GM18517 (cell line): ENCODE measurements at regions not wholly inside any gene's neighbourhood (a gene's known extent, or its start where the extent isn't known, plus 50 kb on each side); places are given as distances from the start of the nearest gene placed in this dataset.
"Not testable (repeated sequence)": the region's sequence is repeated elsewhere in the genome, so short reads cannot be mapped to it uniquely, and the experiment has no call there.

Source experiments
- ATAC-seq: cut with Tn5 transposase; IDR thresholded peaks from one replicate; pipeline ENCODE4 v1.9.1; 2021; ENCODE audit warnings: mild to moderate bottlenecking, moderate library complexity; ENCODE audit not compliant: unreplicated experiment

- no peak for ATAC-seq
Observed at GRCh38 chr11:36779791-36780190, 181.8 kb upstream of the RAG2 start.

- ATAC-seq = no peak
Observed at GRCh38 chr11:36777311-36777710, 179.3 kb upstream of the RAG2 start.

GRCh38 chr11:36775756-36776155 is 177.7 kb upstream of the RAG2 start:
- no peak for ATAC-seq

DNA sequence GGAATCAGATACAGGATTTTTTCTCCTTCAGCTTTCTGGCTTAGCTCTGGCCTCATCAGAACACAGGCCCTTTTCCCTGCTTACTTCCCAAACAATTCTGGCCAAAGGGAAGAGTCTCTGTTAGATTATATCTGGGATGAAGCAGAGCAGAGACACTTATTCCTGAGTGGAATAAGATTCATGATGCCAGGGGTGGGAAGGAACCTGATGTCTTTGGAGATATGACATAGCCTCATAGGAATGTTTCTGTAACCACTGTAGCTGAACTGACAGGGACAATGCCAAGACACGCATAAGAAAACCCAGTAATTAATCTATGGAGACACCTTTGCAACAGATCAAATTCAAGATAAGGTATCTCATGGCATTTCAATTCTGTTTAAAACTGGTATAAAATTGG is 177.1 kb upstream of the RAG2 start:
- ATAC-seq = no peak

GRCh38 chr11:36774603-36775002 is 176.6 kb upstream of the RAG2 start:
- ATAC-seq = no peak

DNA sequence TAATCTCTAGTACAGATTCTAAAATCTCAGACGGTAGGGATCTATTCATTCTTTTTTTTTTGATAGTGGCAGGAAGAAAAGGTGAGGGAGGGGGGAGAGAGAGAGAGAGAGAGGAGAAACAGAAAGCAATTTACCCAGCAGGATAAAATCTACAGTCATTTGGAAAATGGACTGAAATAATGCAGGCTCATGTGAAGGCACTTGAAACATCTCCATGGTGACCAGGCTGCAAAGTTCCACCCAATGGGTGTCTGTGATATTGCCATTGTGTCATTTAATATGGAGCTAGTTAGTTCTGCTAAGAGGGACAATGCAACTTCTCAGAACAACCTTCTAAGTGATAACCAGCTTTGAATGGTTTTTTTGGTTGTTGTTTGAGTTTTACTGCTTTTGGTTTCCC is 165.2 kb upstream of the RAG2 start:
- no peak for ATAC-seq

DNA sequence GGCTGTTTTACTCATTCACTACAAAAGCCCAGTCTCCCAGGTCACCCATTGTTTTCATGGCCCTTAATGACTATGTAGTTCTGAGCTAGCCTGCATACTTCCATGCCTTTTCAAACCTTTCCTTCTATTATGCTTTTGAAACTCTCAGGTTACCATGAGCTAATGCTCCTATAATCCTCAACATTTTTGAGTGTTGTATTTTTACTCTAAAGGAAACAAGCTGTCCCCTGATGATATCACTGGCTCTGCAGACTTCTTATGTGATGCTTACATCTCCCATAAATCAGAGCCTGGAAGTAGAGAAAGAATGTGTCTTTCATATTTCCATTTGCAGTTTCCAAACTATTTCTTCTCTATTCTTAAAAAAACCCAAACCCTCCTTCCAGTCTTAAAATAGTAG is 159.0 kb upstream of the RAG2 start:
- ATAC-seq = no peak

DNA sequence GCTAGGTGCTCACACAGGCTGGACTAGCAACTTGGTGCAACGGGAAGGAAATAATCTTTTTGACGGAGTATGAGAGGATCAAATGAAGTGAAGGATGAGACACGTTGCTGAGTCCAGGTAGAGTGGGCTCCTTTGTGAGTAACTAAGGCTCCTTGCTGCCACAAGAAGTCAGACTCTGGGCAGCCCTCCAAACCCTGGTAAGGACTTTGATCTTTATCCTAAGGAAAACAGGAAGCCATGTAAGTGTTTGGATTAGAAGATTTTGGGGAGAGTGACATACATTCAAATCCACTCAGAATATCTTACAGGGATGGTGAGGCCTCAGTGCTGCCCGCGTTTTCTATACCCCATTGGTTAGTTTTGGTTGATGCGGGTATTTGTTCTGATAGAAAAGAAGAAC is 155.9 kb upstream of the RAG2 start:
- ATAC-seq = no peak

DNA sequence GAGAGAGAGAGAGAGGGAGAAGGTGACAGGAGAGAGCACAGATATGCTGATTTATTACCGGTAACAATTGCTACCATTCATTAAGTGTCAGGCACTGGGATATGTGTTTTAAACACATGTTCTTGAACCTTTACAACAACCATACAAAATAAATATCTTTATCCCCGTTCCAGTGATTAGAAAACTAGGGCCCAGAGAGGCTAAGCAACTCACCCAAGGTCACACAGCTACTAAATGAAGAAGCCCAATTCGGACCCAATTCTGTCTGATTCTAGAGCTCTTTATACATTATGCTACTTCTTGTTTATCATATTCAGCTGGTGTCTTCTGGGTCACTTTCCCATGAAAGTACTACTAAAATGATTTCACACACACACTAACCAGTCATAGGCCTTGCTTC is 154.0 kb upstream of the RAG2 start:
- ATAC-seq = no peak

DNA sequence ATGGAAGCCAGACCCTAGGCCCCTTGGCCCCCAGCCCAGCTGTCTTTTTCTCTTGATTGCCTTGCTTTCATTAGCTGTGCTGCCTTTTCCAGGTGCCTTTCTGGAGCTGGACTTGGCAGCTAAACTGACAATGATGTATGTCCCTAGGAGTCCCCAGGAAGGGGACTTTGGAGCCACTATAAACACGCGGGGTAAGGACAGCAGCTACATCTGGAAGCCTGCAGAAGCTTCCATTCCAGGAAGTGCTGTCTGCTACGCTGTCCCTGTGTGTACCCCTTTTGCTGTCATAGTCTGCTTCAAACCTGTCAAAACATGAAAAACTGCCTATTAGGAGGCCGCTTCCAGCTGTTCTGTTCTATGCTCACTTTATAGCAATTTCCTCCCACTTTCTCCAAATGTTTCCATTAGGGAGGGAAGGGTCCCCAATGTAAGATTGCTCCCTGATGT is 153.3 kb upstream of the RAG2 start:
- ATAC-seq = no peak

DNA sequence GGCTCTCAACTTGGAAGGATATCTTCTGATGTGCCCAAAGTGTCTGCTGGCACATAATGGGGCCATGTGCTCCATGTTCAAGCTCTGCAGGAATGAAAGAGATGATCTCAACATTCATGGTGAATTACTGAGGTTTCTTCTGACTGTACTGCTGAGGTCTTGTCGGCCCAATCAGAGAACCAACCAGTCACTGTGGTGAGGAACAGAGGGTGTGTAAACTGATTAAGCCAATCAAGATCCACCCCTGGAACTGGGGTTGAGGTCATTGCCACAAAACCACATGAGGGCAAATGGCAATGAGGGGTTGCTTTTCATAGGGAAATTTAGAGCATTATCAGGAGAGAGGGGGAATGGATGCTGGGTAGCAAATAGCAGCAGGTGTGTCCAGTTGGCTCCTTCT is 152.3 kb upstream of the RAG2 start:
- ATAC-seq = no peak

DNA sequence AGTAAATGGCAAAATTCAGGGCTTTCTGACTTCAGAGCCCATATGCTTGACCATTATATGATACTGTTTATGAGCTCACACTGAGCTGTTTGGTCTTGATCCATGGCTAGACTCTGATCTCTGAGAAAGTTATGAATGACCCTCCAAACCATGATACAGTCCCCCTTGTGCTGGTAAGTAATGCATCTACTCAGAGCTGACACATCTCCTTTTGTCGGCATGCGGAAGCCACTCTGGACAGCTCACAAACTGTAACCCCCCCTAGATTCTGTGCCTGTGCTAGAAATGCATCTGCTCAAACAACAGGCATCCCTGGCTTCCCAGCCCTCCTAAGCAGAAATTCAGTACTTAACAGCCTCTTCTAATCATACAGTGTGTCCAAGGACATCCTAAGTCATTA is 150.8 kb upstream of the RAG2 start:
- ATAC-seq = no peak

- ATAC-seq = peak; percentile 95
Observed at GRCh38 chr11:36746886-36747710, 149.1 kb upstream of the RAG2 start.

- ATAC-seq = no peak
Observed at GRCh38 chr11:36744375-36745168, 146.5 kb upstream of the RAG2 start.

DNA sequence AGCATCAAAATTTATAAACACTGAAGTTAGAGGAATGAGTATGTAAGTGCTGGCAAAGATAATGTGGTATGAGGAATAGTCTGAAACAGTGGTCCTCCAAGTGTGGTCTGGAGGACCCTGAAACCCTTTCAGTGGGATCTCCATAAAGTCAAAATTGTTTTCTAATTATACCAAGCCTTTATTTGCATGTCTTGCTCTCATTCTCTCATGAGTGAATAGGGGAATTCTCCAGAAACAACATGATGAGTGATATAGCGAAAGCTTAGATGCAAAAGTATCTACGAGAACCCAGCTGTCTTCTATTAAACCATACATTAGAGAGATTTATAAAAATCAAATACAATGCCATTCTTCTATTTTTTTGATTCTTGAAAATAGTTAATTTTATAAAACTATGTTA is 145.0 kb upstream of the RAG2 start:
- peak; percentile 44 for ATAC-seq

DNA sequence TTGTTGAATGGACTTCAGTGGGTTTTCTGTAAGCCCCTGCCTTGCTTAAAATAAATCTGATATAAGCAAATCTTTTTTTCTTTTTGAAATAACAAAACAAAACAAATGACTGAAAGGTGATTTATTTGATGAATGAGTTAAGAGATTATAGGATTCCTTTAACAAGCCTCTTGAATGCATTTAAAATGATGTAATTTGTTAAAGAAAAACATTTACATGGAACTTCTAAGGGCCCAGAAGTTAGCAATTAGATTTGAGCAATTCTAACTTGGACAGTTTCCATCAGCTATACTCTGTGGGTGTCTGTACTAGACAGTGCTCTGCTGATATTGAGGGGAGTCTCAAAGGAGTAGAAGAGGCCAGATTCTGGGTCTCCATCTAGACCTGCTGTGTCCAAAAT is 143.5 kb upstream of the RAG2 start:
- ATAC-seq = no peak

GRCh38 chr11:36738292-36738861 is 140.3 kb upstream of the RAG2 start:
- ATAC-seq = no peak

DNA sequence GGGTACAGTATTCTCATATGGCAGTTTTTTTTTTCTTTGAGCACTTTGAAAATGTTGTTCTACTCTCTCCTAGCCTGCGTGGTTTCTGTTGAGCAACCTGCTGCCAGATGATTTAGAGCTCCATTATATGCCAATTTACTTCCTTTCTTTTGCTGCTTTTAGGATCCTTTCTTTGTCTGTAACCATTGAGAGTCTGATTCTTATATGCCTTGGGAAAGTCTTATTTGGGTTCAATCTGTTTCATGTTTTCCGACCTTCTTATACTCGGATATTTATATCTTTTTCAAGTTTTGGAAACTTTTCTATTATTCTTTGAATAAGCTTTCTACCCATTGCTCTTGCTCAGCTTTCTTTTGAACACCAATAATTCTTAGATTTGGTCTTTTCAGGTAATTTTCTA is 138.1 kb upstream of the RAG2 start:
- no peak for ATAC-seq

- ATAC-seq = not testable (repeated sequence)
Observed at GRCh38 chr11:36733721-36734120, 135.7 kb upstream of the RAG2 start.

- no peak for ATAC-seq
Observed at GRCh38 chr11:36730761-36731160, 132.7 kb upstream of the RAG2 start.

- ATAC-seq = no peak
Observed at GRCh38 chr11:36729825-36730224, 131.8 kb upstream of the RAG2 start.

GRCh38 chr11:36726420-36726819 is 128.4 kb upstream of the RAG2 start:
- no peak for ATAC-seq
